ENCODE measurements at regions not wholly inside any gene's neighbourhood (a gene's known extent, or its start where the extent isn't known, plus 50 kb on each side); places are given as distances from the start of the nearest gene placed in this dataset.

- TF ChIP-seq NFIC (IDR thresholded peaks at IDR 0.05) (no peak), TCF12 (IDR thresholded peaks at IDR 0.05; ENCODE audit: low read depth) (no peak), EP300 (IDR thresholded peaks at IDR 0.05; ENCODE audit: borderline replicate concordance) (no peak), MAX (IDR thresholded peaks at IDR 0.05) (no peak), EGR1 (IDR thresholded peaks at IDR 0.05) (no peak), REST (IDR thresholded peaks at IDR 0.05; ENCODE audit: low read depth) (no peak), FOXM1 (IDR thresholded peaks at IDR 0.05; ENCODE audit: borderline replicate concordance, low read depth) (no peak), YY1 (IDR thresholded peaks at IDR 0.05; ENCODE audit: low read depth) (no peak), TEAD4 (IDR thresholded peaks at IDR 0.05) (no peak), CREB1 (IDR thresholded peaks at IDR 0.05; ENCODE audit: low read depth) (no peak), RAD21 (IDR thresholded peaks at IDR 0.05; ENCODE audit: low read depth) (no peak), USF1 (IDR thresholded peaks at IDR 0.05) (no peak), TAF1 (IDR thresholded peaks at IDR 0.05; ENCODE audit: low read depth) (no peak), CEBPB (IDR thresholded peaks at IDR 0.05) (no peak), ZBTB7A (IDR thresholded peaks at IDR 0.05; ENCODE audit: low read depth) (no peak)
Measured at GRCh38 chr15:97903560-97903959, 56.9 kb upstream of the ARRDC4 start.

GRCh38 chr15:97903971-97904572 lies 56.4 kb upstream of the ARRDC4 start:
- no peak for TF ChIP-seq TEAD4 (IDR thresholded peaks at IDR 0.05)
- TF ChIP-seq RAD21 (IDR thresholded peaks at IDR 0.05; ENCODE audit: low read depth), result peak; percentile 57
- TF ChIP-seq REST (IDR thresholded peaks at IDR 0.05; ENCODE audit: low read depth), result peak; percentile 77

- TF ChIP-seq CEBPB (IDR thresholded peaks at IDR 0.05) (no peak), RAD21 (IDR thresholded peaks at IDR 0.05; ENCODE audit: low read depth) (peak; percentile 74)
Measured at GRCh38 chr15:97909291-97909891, 51.1 kb upstream of the ARRDC4 start.
